SK-N-MC (cell line): ENCODE measurements at regions not wholly inside any gene's neighbourhood (a gene's known extent, or its start where the extent isn't known, plus 50 kb on each side); places are given as distances from the start of the nearest gene placed in this dataset.

Source experiments
- DNase-seq: peaks from one replicate; pipeline ENCODE4 v3.0.0-alpha.2; 2011; ENCODE audit warnings: low read depth, low spot score
- H3K27ac ChIP-seq: fragments of 200-600 bp; sonication (generic); 2 replicates; pipeline ENCODE4 v1.5.1; 2016; ENCODE audit warnings: mixed run types
- H3K36me3 ChIP-seq: fragments of 200-600 bp; sonication (generic); 2 replicates; pipeline ENCODE4 v1.6.1; 2017; ENCODE audit warnings: antibody characterized with exemption, low read length, mixed read lengths; ENCODE audit not compliant: insufficient read depth
- H3K4me3 ChIP-seq: fragments of 200-600 bp; sonication (generic); 2 replicates; pipeline ENCODE4 v1.5.1; 2016
- H3K9ac ChIP-seq: fragments of 200-600 bp; sonication (generic); 2 replicates; pipeline ENCODE4 v1.8.0; 2017; ENCODE audit warnings: mixed run types, mixed read lengths; ENCODE audit not compliant: insufficient read length
- H3K9me3 ChIP-seq: fragments of 200-600 bp; sonication (generic); 2 replicates; pipeline ENCODE4 v1.6.1; 2017; ENCODE audit warnings: low read depth, mild to moderate bottlenecking, antibody characterized with exemption, low read length, moderate library complexity, mixed read lengths
- EZH2 ChIP-seq: fragments of 200-600 bp; sonication (generic); IDR thresholded peaks from one replicate; pipeline ENCODE4 v1.6.1; 2017; ENCODE audit warnings: antibody characterized with exemption
- FOXP2 ChIP-seq: optimal IDR thresholded peaks from 2 replicates; pipeline ENCODE3; 2011; ENCODE audit warnings: mild to moderate bottlenecking, moderate library complexity; ENCODE audit not compliant: insufficient read depth; ENCODE audit errors: extremely low read length, control extremely low read depth
- POLR2AphosphoS5 ChIP-seq: IDR thresholded peaks from 2 replicates; pipeline ENCODE4 v1.6.1; 2012; ENCODE audit warnings: mild to moderate bottlenecking, low read depth, low read length, borderline replicate concordance

DNA sequence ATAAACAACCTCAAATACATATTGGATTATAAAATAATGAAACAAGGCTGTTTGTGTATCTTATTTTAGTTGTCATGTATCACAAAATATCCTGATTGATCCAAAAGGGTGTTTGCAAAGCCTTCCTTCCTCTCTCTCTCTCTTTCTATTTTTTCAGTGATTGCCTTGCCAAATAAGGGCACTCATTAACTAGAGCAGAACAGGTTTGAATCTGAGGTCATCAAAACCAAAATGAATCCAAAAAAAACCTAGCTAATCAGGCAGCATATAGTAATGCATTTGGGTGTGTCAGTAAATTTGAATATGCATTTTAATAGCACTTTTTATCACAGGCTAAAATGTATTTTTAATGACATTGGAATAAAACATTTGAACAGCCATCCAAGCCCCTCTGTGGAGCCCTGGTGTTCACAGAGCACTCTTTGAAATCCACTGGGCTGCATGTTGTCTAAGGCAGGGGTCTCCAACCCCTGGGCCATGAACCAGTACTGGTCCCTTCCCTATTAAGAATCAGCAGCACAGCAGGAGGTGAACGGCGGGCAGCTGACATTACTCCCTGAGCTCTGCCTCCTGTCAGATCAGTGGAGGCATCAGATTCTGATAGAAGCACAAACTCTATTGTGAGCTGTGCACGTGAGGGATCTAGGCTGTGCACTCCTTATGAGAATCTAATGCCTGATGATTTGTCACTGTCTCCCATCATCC lies 171.8 kb upstream of the RAI14 start:
- no peak overlapping the region for H3K27ac ChIP-seq
- H3K4me3 ChIP-seq, result no peak overlapping the region
- H3K36me3 ChIP-seq, result no peaks in the 10 kb centered on the region
- no peak for TF ChIP-seq POLR2AphosphoS5
- TF ChIP-seq FOXP2, result no peak
- TF ChIP-seq EZH2, result no peak
- H3K9ac ChIP-seq, result no peak overlapping the region
- no peaks in the 10 kb centered on the region for H3K9me3 ChIP-seq
- no peak for DNase-seq

DNA sequence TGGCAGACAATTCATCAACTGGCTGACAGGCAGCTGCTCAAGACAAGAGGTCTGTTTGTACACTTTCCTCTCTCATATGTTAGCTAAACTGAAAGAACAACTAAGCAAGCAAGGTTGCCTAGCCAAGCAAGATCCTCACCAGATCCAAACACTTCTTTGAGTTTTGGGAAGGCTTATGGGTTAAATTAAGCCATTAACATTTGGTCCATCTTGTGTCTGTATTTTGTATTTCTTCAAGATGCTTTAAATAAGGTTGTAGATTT lies 170.4 kb upstream of the RAI14 start:
- no peak overlapping the region for H3K4me3 ChIP-seq
- H3K9ac ChIP-seq, result no peak overlapping the region
- H3K36me3 ChIP-seq, result no peaks in the 10 kb centered on the region
- no peaks in the 10 kb centered on the region for H3K9me3 ChIP-seq
- no peak overlapping the region for H3K27ac ChIP-seq
- DNase-seq, result no peak
- TF ChIP-seq FOXP2 (no peak), POLR2AphosphoS5 (no peak), EZH2 (no peak)

DNA sequence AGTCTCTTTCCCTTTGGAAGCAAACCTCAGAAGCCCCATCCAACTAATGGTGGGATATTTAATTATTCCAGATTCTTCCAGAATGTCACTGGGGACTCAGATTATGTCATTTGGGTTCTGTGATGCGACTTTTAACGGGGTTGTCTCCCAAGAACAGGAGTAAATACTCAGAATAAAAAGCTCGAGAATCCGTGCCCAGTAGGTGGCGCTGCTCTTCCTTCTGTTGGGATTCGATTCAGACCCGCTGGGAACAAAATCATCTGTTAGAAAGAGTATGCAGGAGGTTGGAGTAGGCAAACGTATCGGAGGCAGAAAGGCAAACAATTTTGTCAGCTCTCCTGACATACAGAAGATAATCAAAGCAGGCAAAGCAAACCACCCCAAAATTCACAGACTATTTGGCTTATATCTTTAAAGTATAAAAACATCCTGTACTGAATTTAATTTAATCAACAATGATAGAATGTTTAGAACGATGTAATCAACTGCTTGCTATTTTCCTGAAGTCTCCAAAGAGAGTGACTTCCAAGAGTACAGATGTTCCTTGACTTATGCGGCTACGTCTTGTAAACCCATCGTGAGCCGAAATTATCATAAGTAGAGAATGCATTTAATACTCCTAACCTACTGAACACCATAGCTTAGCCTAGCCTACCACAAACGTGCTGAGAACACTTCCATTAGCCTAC lies 169.8 kb upstream of the RAI14 start:
- no peak overlapping the region for H3K9ac ChIP-seq
- peak; percentile 66 for DNase-seq
- 0 out of 2 replicates have a peak overlapping the region, but pooled peaks have one; percentile 14 for H3K4me3 ChIP-seq
- no peak overlapping the region for H3K27ac ChIP-seq
- no peaks in the 10 kb centered on the region for H3K9me3 ChIP-seq
- no peaks in the 10 kb centered on the region for H3K36me3 ChIP-seq
- no peak for TF ChIP-seq FOXP2
- TF ChIP-seq EZH2, result no peak
- no peak for TF ChIP-seq POLR2AphosphoS5

DNA sequence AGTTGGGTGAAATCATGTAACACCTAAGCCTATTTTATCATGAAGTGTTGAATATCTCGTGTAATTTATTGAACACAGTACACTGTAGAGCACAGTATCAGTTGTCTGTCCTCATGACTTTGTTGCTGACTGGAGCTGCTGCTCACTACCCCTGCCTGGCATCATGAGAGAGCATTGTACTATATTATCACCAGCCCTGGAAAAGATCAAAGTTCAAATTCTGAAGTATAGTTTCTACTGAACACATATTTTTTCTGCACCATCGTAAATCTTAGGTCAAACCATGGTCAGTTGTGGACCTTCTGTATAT lies 169.3 kb upstream of the RAI14 start:
- no peak overlapping the region for H3K4me3 ChIP-seq
- no peak overlapping the region for H3K9ac ChIP-seq
- no peaks in the 10 kb centered on the region for H3K9me3 ChIP-seq
- TF ChIP-seq POLR2AphosphoS5 (no peak), EZH2 (no peak), FOXP2 (no peak)
- no peak overlapping the region for H3K27ac ChIP-seq
- H3K36me3 ChIP-seq, result no peaks in the 10 kb centered on the region
- no peak for DNase-seq

DNA sequence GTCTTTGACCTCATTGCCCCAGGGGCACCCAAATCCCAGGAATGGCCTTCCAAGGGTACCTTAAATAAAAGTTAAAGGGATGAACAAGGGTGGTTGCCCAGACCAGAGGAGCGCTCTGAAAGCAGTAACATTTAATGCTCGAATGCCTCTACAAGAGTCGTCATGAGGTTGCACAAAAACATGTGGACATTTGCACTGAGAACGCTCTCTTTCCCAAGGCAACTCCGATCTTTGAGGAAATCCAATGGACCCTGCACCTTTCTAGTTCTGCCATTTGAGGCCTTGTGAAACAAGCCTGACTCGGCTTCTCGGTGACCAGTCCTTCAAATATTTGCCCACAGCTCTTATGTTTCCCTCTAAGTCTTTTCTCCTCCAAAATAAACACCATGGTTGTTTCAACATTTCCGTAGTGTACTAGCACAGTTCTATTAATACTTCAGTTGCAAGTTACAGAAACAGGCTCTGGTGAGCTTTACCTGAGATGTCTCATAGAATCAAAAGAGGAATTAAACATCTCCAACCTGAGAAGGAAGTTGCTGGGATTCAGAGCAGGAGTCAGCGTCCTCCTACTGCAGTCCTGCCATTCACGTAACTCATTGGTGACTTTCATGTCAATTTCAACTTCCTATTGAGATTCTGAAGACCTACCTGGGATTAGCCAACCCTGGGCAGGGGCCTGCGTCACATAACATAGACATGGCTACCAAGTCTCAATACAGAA lies 168.8 kb upstream of the RAI14 start:
- Histone ChIP-seq H3K9me3 (no peaks in the 10 kb centered on the region), H3K36me3 (no peaks in the 10 kb centered on the region), H3K27ac (no peak overlapping the region), H3K4me3 (no peak overlapping the region), H3K9ac (no peak overlapping the region)
- no peak for TF ChIP-seq POLR2AphosphoS5
- no peak for TF ChIP-seq EZH2
- no peak for TF ChIP-seq FOXP2
- DNase-seq, result no peak

DNA sequence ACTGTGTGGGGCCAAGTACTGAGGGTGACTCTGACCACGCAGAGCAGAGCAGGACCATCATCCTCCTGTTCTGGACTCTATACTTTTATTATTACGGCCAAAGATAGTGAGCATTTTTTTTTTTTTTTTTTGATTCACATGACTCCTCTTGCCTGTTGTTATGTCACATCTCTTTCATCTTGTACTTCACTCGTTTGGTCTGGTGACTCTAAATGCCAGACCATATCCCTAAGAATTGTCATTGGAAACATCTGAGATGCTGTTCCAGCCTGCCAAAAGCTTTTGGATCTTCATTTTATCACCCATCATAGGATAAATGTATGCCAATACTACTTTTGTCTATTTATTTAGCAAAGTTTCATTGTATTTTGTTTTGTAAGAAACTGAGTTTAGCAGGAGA lies 168.2 kb upstream of the RAI14 start:
- H3K4me3 ChIP-seq, result no peak overlapping the region
- no peak overlapping the region for H3K27ac ChIP-seq
- no peaks in the 10 kb centered on the region for H3K36me3 ChIP-seq
- H3K9ac ChIP-seq, result no peak overlapping the region
- DNase-seq, result no peak
- H3K9me3 ChIP-seq, result no peaks in the 10 kb centered on the region
- no peak for TF ChIP-seq FOXP2
- no peak for TF ChIP-seq POLR2AphosphoS5
- no peak for TF ChIP-seq EZH2

DNA sequence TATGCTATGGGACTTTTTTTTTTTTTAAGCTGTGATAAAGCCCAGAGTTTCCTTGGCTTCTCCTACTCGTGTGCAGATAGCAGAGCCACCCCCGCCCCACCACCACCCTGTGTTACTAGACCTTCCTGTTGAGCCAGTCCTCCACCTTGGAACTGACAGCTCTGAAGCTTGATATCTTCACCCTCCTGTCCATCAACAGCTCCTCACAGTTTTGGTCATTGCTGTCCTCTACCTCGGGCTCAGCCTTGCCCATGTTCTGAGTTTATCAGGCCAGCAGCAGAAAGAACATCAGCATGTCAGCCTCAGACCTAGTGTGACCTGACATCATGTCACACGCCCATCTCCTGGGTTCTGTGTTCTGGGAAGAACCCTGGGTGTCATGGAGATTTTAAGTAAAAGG lies 167.1 kb upstream of the RAI14 start:
- DNase-seq, result no peak
- Histone ChIP-seq H3K4me3 (no peak overlapping the region), H3K36me3 (no peaks in the 10 kb centered on the region), H3K9ac (no peak overlapping the region), H3K27ac (no peak overlapping the region), H3K9me3 (no peaks in the 10 kb centered on the region)
- TF ChIP-seq EZH2 (no peak), POLR2AphosphoS5 (no peak), FOXP2 (no peak)

DNA sequence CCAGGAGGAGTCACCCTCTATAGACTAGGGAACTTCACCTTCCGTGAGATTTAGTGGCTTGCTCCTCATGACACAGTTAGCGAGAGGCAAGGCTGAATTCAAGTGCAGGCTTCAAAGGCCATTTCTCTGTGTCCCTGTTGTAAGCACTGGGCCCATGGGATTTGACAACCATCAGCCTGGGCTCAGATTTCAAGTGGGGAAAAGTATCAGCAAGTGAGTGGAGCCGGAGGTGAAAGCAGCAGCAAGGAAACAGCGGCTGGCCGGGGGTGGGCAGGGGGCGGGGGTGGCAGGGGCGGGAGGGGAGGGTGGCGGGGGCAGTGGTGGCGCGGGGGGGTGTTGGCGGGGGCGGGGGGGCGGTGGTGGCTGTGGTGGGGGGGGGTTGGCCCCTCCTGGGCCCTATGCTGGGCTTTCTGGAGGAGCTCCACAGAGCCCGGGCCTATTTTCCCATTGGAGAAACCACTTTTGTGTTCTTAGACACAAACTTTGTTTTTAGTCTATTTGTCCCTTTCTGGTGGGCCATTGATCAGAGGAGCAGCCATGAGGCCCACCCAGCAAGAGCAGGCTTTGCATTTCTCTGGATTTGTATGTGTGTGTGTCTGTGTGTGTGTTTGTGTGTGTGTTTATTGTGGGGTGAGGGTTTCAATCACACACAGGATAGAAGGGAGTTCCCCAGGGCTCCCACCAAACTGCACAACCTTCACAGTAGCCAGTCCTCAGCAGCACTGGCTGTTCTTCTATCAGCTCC lies 165.4 kb upstream of the RAI14 start:
- no peak for DNase-seq
- no peaks in the 10 kb centered on the region for H3K36me3 ChIP-seq
- no peak overlapping the region for H3K9ac ChIP-seq
- TF ChIP-seq EZH2 (no peak), FOXP2 (no peak), POLR2AphosphoS5 (no peak)
- H3K4me3 ChIP-seq, result no peak overlapping the region
- no peaks in the 10 kb centered on the region for H3K9me3 ChIP-seq
- no peak overlapping the region for H3K27ac ChIP-seq
